Mesenchymal stem cell (in vitro differentiated cells and primary cell): ENCODE measurements at regions not wholly inside any gene's neighbourhood (a gene's known extent, or its start where the extent isn't known, plus 50 kb on each side); places are given as distances from the start of the nearest gene placed in this dataset.

Experiments
- DNase-seq: peaks from one replicate; pipeline ENCODE4 v3.0.0-alpha.2; 2013
- H2AFZ ChIP-seq: one replicate; pipeline ENCODE4 v1.6.1; 2013; ENCODE audit warnings: low read depth, mild to moderate bottlenecking, control low read depth, inconsistent platforms, low read length, moderate library complexity
- H2AK5ac ChIP-seq: 2 replicates; pipeline ENCODE4 v1.6.1; 2013; ENCODE audit warnings: low read length, moderate library complexity, mild to moderate bottlenecking, inconsistent platforms; ENCODE audit not compliant: severe bottlenecking
- H2BK120ac ChIP-seq: one replicate; pipeline ENCODE4 v1.6.1; 2013; ENCODE audit warnings: low read depth, mild to moderate bottlenecking, inconsistent platforms, low read length, moderate library complexity
- H2BK12ac ChIP-seq, 2 experiments: one replicate each; pipeline ENCODE4 v1.6.1; 2013; ENCODE audit warnings: inconsistent platforms in 2 of 2, low read length in 2 of 2, mild to moderate bottlenecking in 2 of 2, moderate library complexity in 2 of 2, control low read depth in 1 of 2
- H2BK15ac ChIP-seq: one replicate; pipeline ENCODE4 v1.6.1; 2013; ENCODE audit warnings: mild to moderate bottlenecking, low read depth, inconsistent platforms; ENCODE audit not compliant: poor library complexity, severe bottlenecking
- H2BK5ac ChIP-seq: 2 replicates; pipeline ENCODE4 v1.6.1; 2013; ENCODE audit warnings: low read depth, mild to moderate bottlenecking, low read length, control low read depth, inconsistent platforms; ENCODE audit not compliant: poor library complexity, severe bottlenecking
- H3K14ac ChIP-seq, 2 experiments: one replicate each; pipeline ENCODE4 v1.6.1; 2013; ENCODE audit warnings: inconsistent platforms in 2 of 2, low read length in 2 of 2, control low read depth in 1 of 2, mild to moderate bottlenecking in 1 of 2, moderate library complexity in 1 of 2
- H3K18ac ChIP-seq, 2 experiments: one replicate each; pipeline ENCODE4 v1.6.1; 2013; ENCODE audit warnings: inconsistent platforms in 2 of 2, low read length in 2 of 2, control low read depth in 1 of 2, low read depth in 1 of 2, mild to moderate bottlenecking in 1 of 2
- H3K23ac ChIP-seq, 2 experiments: one replicate each; pipeline ENCODE4 v1.6.1; 2013; ENCODE audit warnings: inconsistent platforms in 2 of 2, low read length in 2 of 2, mild to moderate bottlenecking in 2 of 2, moderate library complexity in 2 of 2, control low read depth in 1 of 2
- H3K27ac ChIP-seq: 2 replicates; pipeline ENCODE4 v1.5.1; 2013; ENCODE audit warnings: mild to moderate bottlenecking, moderate library complexity, low read length, control low read depth, inconsistent platforms; ENCODE audit not compliant: poor library complexity, severe bottlenecking
- H3K27me3 ChIP-seq, 2 experiments: 2 replicates each; pipeline versions ENCODE4 v1.6.1 to v1.7.0; 2013; ENCODE audit warnings: low read length in 2 of 2, mild to moderate bottlenecking in 2 of 2, moderate library complexity in 2 of 2, control low read depth in 1 of 2, inconsistent platforms in 1 of 2; ENCODE audit not compliant: control insufficient read depth in 1 of 2, insufficient read depth in 1 of 2
- H3K36me3 ChIP-seq, 2 experiments: 2 replicates each; pipeline versions ENCODE4 v1.6.1 to v1.7.0; 2013; ENCODE audit warnings: low read length in 2 of 2, control low read depth in 1 of 2, inconsistent platforms in 1 of 2, low read depth in 1 of 2, mild to moderate bottlenecking in 1 of 2; ENCODE audit not compliant: insufficient read depth in 2 of 2, control insufficient read depth in 1 of 2
- H3K4ac ChIP-seq, 2 experiments: one replicate each; pipeline ENCODE4 v1.6.1; 2013; ENCODE audit warnings: inconsistent platforms in 2 of 2, low read length in 2 of 2, mild to moderate bottlenecking in 2 of 2, moderate library complexity in 2 of 2, control low read depth in 1 of 2, low read depth in 1 of 2
- H3K4me1 ChIP-seq: 2 replicates; pipeline ENCODE4 v1.6.1; 2013; ENCODE audit warnings: low read depth, low read length, control low read depth; ENCODE audit not compliant: control insufficient read depth, insufficient read depth
- H3K4me2 ChIP-seq: 2 replicates; pipeline ENCODE4 v1.6.1; 2013; ENCODE audit warnings: low read length, mild to moderate bottlenecking, inconsistent platforms; ENCODE audit not compliant: poor library complexity, severe bottlenecking
- H3K4me3 ChIP-seq, 2 experiments: 2 replicates each; pipeline versions ENCODE4 v1.5.1 to v1.7.0; 2013; ENCODE audit warnings: low read length in 2 of 2, mild to moderate bottlenecking in 2 of 2, control low read depth in 1 of 2, low read depth in 1 of 2; ENCODE audit not compliant: insufficient read depth in 1 of 2
- H3K79me1 ChIP-seq: replicated peaks from 2 replicates; pipeline ENCODE4 v1.6.1; 2013; ENCODE audit warnings: mild to moderate bottlenecking, control low read depth, low read length, inconsistent platforms; ENCODE audit not compliant: poor library complexity, severe bottlenecking
- H3K9ac ChIP-seq: 2 replicates; pipeline ENCODE4 v1.7.0; 2013; ENCODE audit warnings: mild to moderate bottlenecking, low read length, moderate library complexity
- H3K9me3 ChIP-seq: 2 replicates; pipeline ENCODE4 v1.7.0; 2013; ENCODE audit warnings: mild to moderate bottlenecking, low read length; ENCODE audit not compliant: control insufficient read depth
- H4K8ac ChIP-seq: one replicate; pipeline ENCODE4 v1.6.1; 2013; ENCODE audit warnings: inconsistent platforms, mild to moderate bottlenecking, low read length, moderate library complexity
- H4K91ac ChIP-seq: one replicate; pipeline ENCODE4 v1.6.1; 2013; ENCODE audit warnings: mild to moderate bottlenecking, low read length, inconsistent platforms
- WGBS: methylation state at CpG from one replicate; pipeline ENCODE4 v1.1.7; 2013; ENCODE audit warnings: mixed read lengths; 5-methylcytosine and 5-hydroxymethylcytosine counted together

DNA sequence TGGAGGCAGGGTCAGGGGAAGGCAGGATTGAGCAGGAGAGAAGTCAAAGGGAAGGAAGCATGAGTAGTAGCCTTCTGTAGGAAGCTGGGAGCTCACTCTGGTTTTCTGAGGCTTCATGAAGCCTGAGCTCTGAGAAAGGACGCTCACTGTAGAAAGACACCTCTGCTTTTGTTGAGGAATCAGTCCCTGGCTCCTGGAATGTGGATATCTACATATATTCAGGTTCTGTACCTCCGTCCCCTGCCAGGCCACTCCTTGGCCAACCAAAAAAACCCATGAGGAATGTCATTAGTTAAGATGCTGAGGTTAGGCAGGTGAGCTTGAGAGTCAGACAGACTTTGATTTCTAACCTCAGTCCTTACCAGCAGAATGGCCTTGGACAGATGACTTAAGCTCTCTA lies 283.5 kb upstream of the HABP2 start:
- H2BK12ac ChIP-seq: no peak overlapping the region
- H4K8ac ChIP-seq: no peak overlapping the region
- no peak for DNase-seq
- no peak overlapping the region for H3K14ac ChIP-seq
- no peaks in the 10 kb centered on the region for H3K36me3 ChIP-seq
- no peak overlapping the region for H3K27ac ChIP-seq
- no peak overlapping the region for H2BK15ac ChIP-seq
- H3K9me3 ChIP-seq: no peaks in the 10 kb centered on the region
- no peak overlapping the region for H3K9ac ChIP-seq
- H2BK5ac ChIP-seq: no peak overlapping the region
- H3K27me3 ChIP-seq: no peaks in the 10 kb centered on the region
- H2AK5ac ChIP-seq: no peak overlapping the region
- H4K91ac ChIP-seq: no peak overlapping the region
- no peak overlapping the region for H3K4me2 ChIP-seq
- H3K18ac ChIP-seq: no peak overlapping the region
- H3K23ac ChIP-seq: no peak overlapping the region
- no peak overlapping the region for H2BK120ac ChIP-seq
- no peak overlapping the region for H2AFZ ChIP-seq
- H3K4me3 ChIP-seq: no peak overlapping the region
- no peak overlapping the region for H3K4ac ChIP-seq
- H3K79me1 ChIP-seq: no peaks in the 10 kb centered on the region
- 90% methylated on average over 2 of the region's 2 CpGs for WGBS
- H3K4me1 ChIP-seq: peaks cover 16% of the 10 kb centered on the region

DNA sequence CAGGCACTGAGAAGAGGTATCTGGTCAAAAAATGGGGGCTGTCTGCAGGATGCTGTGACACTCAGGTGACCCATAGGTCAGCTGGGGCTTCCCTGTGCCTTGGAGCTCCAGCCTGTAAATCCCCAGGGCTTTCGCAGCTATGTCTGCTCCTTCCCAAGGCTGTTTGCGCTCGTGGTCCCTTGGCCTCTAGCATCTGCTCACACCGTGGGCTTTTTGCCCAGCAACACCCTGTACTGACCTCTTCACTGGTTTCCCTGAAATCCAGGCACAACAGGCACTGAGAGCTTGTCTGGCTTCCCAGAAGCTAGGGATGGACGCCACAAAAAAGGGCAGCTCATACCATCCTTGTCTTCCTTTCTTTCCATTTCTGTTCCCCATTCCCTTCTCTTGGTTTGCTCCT lies 280.3 kb upstream of the HABP2 start:
- no peak overlapping the region for H3K4ac ChIP-seq
- peak overlapping the region; percentile 18 for H2AK5ac ChIP-seq
- H4K91ac ChIP-seq: no peak overlapping the region
- H2BK15ac ChIP-seq: no peak overlapping the region
- H2AFZ ChIP-seq: no peak overlapping the region
- H3K27me3 ChIP-seq: no peaks in the 10 kb centered on the region
- peak overlapping the region; percentile 71 for H3K9ac ChIP-seq
- H2BK12ac ChIP-seq: no peak overlapping the region
- H2BK5ac ChIP-seq: no peak overlapping the region
- no peak overlapping the region for H2BK120ac ChIP-seq
- WGBS: 74% methylated on average over 5 of the region's 5 CpGs
- peaks cover 23% of the 10 kb centered on the region for H3K9me3 ChIP-seq
- no peaks in the 10 kb centered on the region for H3K36me3 ChIP-seq
- DNase-seq: no peak
- no peak overlapping the region for H3K14ac ChIP-seq
- no peak overlapping the region for H3K4me3 ChIP-seq
- peak overlapping the region; percentile 73 for H4K8ac ChIP-seq
- no peak overlapping the region for H3K27ac ChIP-seq
- H3K23ac ChIP-seq: no peak overlapping the region
- H3K4me2 ChIP-seq: no peak overlapping the region
- no peaks in the 10 kb centered on the region for H3K79me1 ChIP-seq
- peaks cover 16% of the 10 kb centered on the region for H3K4me1 ChIP-seq
- no peak overlapping the region for H3K18ac ChIP-seq

GRCh38 chr10:113273181-113274163 lies 279.4 kb upstream of the HABP2 start:
- peak overlapping the region; percentile 73 for H2AFZ ChIP-seq
- H3K4me2 ChIP-seq: peak overlapping the region; percentile 39
- no peak overlapping the region for H2AK5ac ChIP-seq
- H3K23ac ChIP-seq: no peak overlapping the region
- peaks cover 23% of the 10 kb centered on the region for H3K9me3 ChIP-seq
- peak overlapping the region; percentile 20 for H4K8ac ChIP-seq
- no peak overlapping the region for H3K14ac ChIP-seq
- H4K91ac ChIP-seq: no peak overlapping the region
- no peaks in the 10 kb centered on the region for H3K79me1 ChIP-seq
- peak overlapping the region; percentile 87 for H3K27ac ChIP-seq
- H2BK5ac ChIP-seq: peak overlapping the region; percentile 8
- 21% methylated on average over 23 of the region's 23 CpGs for WGBS
- H3K36me3 ChIP-seq: no peaks in the 10 kb centered on the region
- no peak overlapping the region for H2BK120ac ChIP-seq
- peaks cover 16% of the 10 kb centered on the region for H3K4me1 ChIP-seq
- peak overlapping the region; percentile 25 to 61 for H3K18ac ChIP-seq
- H2BK12ac ChIP-seq: peak overlapping the region in 1 of 2 experiments; percentile 2
- H3K4ac ChIP-seq: no peak overlapping the region
- H3K4me3 ChIP-seq: peak overlapping the region in 1 of 2 experiments; percentile 11
- peak; percentile 18 for DNase-seq
- H2BK15ac ChIP-seq: peak overlapping the region; percentile 0
- H3K27me3 ChIP-seq: no peaks in the 10 kb centered on the region
- peak overlapping the region; percentile 71 for H3K9ac ChIP-seq

- no peaks in the 10 kb centered on the region for H3K79me1 ChIP-seq
- 60% methylated on average over 6 of the region's 8 CpGs for WGBS
These were observed 278.6 kb upstream of the HABP2 start for GRCh38 chr10:113274176-113274829.

More at GRCh38 chr10:113274176-113274829, 278.6 kb upstream of the HABP2 start:
- Histone ChIP-seq H3K14ac (no peak overlapping the region), H2BK5ac (no peak overlapping the region), H2BK12ac (peak overlapping the region in 1 of 2 experiments; percentile 13), H3K23ac (no peak overlapping the region), H3K27me3 (no peaks in the 10 kb centered on the region), H3K9me3 (peaks cover 23% of the 10 kb centered on the region), H2BK15ac (no peak overlapping the region), H3K4ac (peak overlapping the region in 1 of 2 experiments; percentile 33), H4K91ac (no peak overlapping the region), H2AFZ (no peak overlapping the region), H2AK5ac (no peak overlapping the region), H2BK120ac (no peak overlapping the region), H3K4me1 (peaks cover 16% of the 10 kb centered on the region), H3K4me2 (no peak overlapping the region), H4K8ac (no peak overlapping the region), H3K36me3 (no peaks in the 10 kb centered on the region), H3K9ac (peak overlapping the region; percentile 71), H3K27ac (peak overlapping the region; percentile 87), H3K4me3 (peak overlapping the region in 1 of 2 experiments; percentile 43), H3K18ac (peak overlapping the region in 1 of 2 experiments; percentile 38)
- peak; percentile 17 for DNase-seq
